Suppressor macrophage treated with lipopolysaccharide for 1 hour (primary cell): ENCODE measurements at regions not wholly inside any gene's neighbourhood (a gene's known extent, or its start where the extent isn't known, plus 50 kb on each side); places are given as distances from the start of the nearest gene placed in this dataset.
"Not testable (repeated sequence)": the region's sequence is repeated elsewhere in the genome, so short reads cannot be mapped to it uniquely, and the experiment has no call there.

Experiments
- DNase-seq, 3 donors: peaks; one replicate each; pipeline ENCODE4 v3.0.0-alpha.2; 2020 to 2022

DNA sequence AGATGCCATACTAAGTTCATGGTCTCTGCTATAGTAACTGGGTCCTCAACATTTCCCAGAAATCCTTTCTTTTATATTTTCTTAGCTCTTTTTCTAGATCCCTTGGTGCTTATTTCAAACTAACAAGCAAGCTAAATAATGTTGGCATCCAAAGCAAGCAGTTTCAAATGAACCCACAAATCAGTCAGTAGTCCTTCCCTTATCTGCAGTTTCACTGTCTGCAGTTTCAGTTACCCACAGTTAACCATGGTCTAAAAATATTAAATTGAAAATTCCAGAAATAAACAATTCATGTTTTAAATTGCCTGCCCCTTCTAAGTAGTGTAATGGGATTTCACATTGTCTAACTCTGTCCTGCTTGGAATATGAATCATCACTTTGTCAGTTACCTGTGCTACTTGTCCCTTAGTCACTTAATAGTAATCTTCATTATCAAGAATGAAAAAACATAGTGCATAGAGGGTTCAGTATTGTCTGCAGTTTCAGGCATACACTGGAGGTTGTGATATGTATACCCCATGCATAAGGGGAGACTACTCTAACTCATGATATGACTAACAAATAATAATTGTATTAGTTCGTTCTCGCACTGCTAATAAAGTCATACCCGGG is 633.7 kb downstream of the MECOM start:
- no peak for DNase-seq

DNA sequence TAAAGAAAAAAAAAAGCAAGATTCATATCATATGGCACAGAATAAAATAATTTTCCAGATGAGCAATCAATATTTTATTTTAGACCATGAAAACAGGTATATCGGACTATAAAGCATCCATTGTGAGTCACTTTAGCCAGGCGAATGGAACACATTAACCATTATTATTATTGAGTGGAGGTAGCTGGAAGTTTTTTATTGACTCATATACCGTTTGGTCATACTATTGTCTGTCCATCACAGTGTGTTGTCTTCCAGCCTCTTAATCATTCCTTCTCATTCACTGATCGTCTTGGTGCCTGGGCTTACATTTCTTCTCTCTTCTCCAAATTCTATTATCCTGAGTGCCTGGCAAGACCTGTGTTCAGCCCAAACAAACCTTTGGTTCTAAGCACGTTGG is 634.8 kb downstream of the MECOM start:
- no peak for DNase-seq

DNA sequence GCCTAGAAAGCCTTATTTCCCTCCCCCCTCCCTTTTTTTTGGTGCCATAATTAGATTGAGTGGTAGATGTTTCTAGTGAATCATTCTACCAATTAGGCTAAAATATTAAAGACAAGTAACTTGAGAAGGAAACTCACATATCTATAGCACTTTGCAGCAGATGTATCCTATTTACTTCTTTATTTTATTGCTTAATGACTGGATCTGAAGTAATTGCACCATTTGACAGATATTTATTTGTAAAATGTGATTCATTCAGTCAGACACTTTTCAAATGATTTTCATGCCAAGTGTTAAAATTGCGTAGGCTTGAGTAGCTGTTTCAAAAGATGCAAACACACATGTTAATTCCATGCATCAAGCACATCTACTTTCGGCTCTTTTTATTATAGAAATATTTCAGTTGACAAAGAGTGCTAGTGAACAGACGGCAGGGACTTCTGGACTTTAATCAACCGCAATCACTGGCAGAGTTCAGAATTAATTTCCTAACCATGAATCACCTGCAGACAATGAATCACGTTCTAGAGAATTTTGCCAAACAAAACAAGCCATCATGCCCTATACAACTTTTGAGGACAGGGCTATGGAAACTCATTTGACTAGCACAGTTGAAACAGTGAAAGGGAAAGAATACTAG is 636.8 kb downstream of the MECOM start:
- DNase-seq: no peak

DNA sequence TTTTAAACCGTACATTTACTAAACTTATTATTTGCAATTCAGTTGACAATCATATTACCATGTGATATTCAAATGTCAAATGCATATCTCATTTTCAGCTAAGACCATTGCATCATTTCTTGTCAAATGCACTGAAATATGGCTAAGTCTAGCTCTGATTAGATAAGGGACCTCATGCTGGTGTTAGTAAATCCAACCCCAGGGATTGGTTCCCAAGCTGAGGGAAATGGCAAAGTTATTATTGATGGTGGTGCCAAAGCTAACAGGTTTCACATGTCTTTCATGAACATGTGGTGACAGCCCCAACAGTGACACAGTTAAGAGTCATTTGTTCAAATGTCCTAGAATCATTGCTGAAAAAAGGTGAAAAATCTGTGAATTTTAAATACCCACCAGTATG is 641.1 kb downstream of the MECOM start:
- DNase-seq: no peak

DNA sequence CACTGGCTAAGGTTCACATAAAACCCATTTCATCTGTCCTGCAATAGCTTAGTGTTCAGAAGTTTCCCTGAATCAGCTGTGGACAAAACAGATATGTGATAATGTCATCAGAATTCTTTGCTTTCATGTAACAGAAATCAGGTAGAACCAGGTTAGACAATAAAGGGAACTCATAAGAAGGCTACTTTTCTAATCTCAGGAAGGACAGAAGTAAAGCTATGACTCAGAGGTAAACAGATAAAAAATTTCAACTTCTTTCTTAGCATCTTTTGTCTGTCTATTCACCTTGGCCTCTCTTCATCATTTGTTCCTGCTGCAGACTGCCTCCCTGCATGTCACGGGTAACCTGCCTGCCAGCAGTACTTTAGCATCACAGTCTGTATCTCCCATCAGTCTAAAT is 643.1 kb downstream of the MECOM start:
- DNase-seq: no peak

DNA sequence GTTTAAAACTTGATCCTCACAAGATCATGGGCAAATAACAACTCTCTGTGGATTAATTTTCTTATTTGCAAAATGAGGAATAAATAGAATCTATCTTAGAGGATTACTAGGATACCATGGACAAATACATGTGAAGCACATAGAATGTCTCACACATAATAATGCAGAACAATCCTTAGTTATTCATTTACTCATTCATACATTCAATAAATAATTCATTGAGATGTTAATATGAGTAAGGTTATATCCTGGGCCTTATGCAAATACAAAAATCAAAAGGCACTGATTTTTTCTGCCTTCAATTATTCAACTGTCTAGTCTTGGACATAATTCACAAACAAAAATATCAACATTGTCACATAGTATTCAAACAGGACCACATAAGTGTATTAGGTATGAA is 654.1 kb downstream of the MECOM start:
- DNase-seq: no peak

DNA sequence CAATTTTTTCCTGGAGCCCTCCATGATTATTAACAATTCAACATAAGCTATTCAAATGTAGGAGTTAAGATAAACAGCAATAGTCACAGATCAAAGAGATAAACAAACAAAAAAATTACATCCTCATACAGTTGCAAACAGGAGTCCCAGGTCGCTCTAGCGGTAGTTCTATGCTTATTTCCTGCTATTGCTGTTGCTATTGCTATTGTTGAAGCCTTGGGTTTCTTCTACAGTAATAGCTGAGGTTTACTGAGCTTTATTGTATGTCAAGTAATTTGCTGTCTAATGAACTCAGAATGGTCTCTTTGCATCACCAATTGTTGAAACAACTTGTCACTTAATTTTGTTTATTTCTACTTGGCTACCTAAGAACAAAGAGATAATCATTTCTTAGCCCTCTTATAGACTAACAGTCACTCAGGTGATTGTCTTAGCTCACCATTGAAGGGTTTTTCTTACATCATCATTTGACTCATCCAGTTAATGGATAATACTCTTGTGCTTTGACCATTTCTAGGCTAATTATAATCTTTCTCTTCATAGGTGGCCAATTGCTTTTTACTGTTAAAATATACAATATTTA is 654.6 kb downstream of the MECOM start:
- no peak for DNase-seq

DNA sequence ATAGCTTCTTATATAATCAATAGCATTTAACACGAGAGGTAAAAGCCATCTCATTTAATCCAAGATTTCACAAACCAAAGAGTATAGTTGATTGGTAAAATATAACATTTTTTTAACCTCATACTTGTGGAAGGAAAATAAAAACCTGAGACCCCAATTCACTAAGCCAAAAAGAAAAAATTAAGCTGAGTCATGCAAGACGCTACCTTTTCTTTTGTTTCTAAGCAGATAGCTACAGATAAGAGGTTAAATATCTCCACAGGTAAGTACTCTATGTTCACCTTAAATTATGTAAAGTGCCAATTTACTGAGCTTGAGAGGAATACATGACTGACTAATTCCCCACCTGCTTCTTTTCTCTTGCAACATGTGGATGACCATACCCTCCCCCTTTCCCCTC is 656.4 kb downstream of the MECOM start:
- DNase-seq: no peak

DNA sequence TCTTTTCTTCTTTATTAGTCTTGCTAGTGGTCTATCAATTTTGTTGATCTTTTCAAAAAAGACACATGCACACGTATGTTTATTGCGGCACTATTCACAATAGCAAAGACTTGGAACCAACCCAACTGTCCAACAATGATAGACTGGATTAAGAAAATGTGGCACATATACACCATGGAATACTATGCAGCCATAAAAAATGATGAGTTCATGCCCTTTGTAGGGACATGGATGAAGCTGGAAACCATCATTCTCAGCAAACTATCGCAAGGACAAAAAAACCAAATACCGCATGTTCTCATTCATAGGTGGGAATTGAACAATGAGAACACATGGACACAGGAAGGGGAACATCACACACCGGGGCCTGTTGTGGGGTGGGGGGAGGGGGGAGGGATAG is 657.1 kb downstream of the MECOM start:
- DNase-seq: not testable (repeated sequence)

DNA sequence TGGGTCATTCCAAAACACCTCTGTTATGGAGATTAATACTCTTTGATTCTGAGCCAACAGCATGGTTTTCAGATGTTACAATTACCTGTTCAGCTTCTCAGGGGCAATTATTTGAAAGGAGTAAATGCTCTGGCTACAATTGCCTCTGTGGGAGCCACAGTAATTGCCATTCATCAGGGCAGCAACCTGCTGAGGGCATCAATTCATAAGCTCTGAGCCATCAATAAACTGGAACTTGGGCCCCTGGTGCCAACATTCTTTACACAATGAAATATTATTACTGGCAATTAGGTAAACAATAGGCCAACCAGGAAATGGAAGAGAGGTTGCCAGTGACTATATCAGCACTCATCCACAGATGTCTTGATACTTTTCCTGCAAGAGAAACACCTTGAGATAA is 660.8 kb downstream of the MECOM start:
- no peak for DNase-seq

DNA sequence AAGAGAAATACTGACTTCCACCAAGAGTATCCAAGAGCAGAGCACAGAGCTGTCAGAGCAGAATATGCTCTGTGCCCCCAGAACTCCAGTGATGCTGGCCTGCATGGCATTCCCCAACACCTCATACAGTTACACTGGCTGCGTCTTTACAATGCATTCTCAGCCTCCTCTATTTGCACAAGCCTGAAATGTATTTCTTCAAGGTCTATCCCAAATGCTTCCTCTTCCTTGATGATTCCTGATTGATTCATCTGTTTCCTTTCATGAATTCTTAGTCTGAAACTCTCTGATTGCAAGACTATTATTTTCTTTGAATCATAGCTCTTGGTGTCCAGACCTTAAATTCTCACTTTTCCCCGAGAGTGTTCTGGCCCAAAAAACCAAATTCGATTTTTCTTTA is 664.7 kb downstream of the MECOM start:
- DNase-seq: no peak

DNA sequence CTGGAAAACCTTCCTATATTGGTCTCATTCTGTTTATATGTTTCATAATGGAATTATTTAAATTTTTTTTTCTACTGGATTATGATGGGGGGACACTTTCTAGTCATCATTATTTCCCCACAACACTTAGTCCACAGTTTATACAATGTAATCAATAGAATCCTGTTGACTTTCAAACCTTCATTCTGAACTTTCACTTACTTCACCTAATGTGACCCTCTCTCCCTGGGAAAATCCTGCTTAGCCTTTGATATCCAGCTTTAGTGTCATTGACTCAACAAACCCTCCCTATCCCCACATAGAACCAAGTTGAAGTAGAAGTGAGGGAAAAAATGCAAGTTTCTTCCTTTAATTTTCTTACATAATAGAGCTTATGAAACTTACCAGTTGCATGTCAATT is 666.0 kb downstream of the MECOM start:
- DNase-seq: no peak

DNA sequence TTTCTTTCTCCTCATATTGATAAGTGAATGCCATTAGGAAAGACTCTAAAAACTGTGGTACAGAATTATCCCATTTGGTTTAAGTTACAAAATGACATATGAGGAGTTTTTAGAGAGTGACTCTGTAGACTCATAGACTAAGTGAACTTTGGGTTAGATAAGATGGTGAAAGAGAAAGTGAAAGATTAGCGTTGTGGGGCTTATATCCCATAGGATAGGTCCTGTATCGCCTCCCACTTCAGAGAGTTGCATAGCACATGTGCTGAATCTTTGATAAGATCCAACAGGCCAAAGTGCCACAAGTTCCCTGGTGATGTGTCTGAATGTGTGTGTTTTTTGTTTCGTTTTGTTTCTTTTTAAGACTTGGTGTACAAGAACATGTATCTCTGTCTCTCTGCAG is 666.9 kb downstream of the MECOM start:
- DNase-seq: peak in 1 of 3 donors; percentile 0

DNA sequence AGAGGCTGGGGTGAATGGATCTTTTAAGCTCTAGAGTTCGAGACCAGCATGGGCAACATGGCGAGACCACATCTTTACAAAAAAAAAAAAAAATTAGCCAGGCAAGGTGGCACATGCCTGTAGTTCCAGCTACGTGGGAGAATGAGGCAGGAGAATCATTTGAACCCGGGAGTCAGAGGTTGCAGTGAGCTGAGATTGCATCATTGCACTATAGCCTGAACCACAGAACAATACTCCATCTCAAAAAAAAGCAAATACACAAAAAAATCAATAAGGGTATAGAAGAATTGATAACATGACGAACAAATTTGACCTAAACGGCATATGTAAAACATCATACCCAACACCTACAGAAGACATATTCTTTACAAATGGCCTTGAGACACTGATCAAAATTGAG is 668.4 kb downstream of the MECOM start:
- no peak for DNase-seq

DNA sequence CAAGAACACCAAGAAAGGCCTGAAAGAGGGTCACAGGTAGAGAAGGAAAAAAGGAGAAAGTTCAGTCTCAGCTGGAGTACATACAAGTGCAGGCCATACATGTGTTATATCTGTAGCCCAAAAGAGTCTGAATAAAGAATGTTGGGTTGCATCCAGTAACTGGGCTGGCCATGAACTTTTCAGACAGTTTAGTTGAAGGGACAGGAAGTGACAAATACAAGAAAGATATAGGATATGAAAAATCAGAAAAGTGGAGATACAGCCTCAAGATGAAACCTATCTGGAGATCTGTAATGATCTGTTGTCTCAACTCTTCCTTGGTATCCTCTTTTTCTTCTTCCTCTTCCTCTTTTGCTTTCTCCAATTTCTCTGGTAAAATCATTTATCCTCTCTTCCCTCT is 671.7 kb downstream of the MECOM start:
- DNase-seq: no peak

DNA sequence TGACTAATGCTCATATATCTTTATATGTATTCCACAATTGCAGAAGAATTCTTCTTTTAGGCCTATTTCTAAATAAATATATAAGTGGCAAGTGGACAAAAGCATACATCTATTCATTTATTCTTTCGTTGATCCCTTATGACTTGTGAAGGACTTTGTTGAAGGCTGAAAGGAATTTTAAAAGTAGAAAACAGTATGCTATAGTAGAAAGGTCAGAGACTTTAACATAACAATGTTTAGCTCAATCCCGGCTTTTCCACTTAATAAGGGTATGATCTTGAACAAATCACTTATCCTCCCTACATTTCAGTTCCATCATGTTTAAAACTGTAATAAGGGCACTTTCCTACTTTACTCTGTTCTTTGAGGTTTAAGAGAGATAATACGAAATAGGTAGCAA is 672.9 kb downstream of the MECOM start:
- no peak for DNase-seq

DNA sequence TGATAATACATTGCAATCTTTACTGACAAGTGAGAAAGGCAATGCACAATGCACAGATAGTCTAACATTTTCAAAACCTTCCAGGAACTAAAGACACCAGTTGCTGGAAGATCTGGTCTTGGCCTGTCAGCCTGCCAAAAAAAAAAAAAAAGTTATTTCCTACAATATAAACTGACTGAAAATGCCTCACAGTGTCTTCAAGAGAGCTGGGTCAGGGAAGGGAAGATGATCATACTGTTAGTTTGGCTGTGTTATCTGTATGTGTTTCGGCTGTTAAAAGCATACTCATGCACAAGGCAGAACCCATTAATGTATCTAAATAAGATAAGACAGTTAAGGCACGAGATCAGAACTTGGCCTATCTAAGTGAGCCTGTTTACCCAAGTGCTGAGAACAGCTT is 673.4 kb downstream of the MECOM start:
- no peak for DNase-seq

DNA sequence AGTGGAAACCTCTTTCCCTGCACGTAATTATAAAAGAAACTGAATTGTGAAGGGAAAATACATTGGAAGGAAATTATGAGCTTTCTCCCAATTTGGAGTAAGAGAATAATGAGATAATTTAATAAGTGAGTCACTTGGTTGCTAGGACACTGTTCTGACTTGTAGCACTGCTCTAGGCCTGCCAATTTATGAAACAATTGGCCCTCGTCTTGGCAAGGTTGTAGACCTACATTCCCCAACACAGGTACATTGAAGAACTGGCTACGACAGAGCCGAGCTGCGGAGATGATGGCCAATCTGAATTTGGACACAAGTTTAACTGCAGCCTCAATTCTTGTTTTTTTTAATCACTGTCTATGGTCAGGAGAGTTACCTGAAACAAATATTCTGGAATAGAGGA is 674.1 kb downstream of the MECOM start:
- no peak for DNase-seq

DNA sequence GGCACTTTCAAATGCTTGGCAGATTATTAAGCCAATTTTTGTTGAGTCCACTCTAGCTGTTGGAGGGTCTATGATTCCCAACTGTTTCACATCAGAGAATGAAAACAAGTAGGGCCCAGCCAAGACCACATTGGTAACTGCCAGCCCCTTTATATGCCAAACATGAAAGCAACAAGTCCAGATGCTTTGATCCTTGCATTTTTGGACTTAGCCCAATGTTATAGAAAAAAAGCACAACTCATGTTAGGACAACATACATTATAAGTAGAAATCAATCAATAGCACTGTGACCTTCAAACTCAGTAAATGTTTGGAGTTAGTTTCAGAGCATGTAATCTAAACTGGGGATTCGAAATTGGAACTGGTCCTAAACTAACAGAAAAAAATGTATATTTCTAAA is 674.7 kb downstream of the MECOM start:
- no peak for DNase-seq

DNA sequence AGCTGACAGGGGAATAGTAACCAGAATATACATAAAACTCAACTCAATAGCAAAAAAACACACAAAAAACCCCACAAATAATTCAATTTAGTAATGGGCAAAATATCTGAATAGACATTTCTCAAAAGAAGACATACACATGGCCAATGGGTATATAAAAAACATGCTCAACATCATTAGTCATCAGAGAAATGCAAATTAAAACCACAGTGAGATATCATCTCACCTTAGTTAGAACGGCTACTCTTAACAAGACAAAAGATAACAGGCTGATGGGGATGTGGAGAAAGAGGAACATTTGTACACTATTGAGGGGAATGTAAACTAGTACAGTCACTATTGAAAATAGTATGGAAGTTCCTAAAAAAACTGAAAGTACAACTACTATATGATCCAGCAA is 678.6 kb downstream of the MECOM start:
- no peak for DNase-seq

DNA sequence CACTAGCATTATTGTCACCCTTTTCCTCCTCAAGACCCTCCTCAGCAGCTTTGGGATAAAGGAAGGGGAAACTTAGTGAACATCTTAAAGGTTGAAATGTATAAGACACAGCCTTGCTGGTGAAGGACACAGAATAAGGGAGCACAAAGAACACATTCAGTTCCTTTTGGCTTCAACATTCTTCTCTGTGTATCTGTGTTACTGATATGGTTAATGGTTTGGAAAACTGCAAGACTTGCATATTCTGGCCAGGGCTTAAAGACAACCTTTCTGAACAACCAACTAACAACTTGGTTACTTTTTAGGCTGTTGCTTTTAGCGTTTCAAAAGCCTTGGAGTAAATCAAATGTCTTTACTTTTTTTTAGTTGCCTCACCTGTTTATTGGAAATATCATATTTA is 680.5 kb downstream of the MECOM start:
- no peak for DNase-seq

DNA sequence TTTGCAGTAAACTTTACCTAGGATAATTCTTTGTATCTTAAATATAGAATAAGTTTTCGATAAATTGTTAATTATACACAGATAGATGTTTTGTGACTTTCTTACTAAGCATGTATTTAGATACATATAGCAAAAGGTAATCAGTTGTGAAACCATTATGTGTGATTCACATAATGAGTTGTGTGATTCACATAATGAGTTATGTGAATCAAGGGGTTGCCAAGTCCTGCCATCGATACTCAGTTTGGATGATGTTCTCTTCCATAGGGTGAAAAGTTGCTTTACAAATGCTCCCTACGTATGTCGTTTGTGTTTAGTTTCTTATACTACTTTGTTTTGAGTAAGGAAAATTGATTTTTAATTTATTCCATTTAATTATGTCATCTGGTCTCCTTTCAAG is 682.1 kb downstream of the MECOM start:
- no peak for DNase-seq

DNA sequence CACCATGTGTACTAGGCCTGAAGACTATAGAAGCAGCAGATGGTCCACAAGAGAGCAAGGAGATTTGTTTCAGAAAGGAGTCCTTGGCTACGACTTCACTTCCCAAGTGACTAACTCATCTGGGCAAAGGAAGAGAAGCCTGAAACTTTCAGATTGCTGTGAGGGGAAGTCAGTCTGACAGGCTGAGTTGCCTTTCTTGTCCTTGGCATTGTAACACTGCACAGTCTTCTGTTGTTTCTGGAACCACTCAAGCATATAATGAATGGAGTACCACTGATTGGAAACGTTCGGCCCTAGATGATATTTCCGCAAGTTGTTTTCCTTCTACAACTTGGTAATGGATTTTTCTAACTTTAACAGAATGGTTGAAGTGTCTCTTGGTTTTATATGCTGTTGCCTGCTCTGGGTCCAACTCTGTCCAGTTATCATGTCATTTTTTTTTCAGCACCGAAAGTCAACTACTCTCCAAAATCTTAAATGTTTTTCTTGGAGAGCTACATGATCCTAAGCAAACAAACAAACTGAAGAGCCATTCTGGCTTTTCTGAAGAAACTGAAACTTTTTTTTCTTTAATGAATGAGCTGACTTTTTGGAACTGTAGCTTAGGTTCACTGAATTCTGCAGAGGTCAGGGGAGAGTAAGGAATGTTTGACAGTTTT is 685.7 kb downstream of the MECOM start:
- no peak for DNase-seq

DNA sequence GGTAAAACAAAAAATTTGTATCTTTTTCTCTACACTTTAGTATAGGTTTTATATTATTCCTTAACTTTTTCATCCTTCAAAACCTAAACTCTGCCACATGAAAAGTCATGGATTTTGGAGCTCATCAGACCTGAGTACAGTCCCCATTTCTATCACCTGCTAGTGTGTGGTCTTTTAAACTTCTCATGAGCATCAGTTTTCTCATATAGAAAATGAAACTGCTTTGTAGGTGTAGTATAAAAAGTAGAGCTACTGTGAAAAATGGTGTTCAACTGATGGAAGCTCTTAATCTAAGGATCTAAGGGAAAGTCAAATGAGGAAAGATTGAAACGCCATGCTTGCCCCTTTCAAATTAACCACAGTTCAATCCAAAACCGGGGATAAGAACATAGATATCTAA is 686.5 kb downstream of the MECOM start:
- no peak for DNase-seq
